ACC112 (cell line): ENCODE measurements at regions not wholly inside any gene's neighbourhood (a gene's known extent, or its start where the extent isn't known, plus 50 kb on each side); places are given as distances from the start of the nearest gene placed in this dataset.
A peak's percentile ranks its signal among the peaks of the same experiment; 100 is the strongest.

ENCODE experiments used
- H2AFZ ChIP-seq: fragments of 200-600 bp; sonication (generic); one replicate; pipeline ENCODE4 v1.6.0; 2017; ENCODE audit warnings: antibody characterized with exemption, low read length; ENCODE audit not compliant: unreplicated experiment
- H3K27ac ChIP-seq: fragments of 200-600 bp; sonication (generic); 2 replicates; pipeline ENCODE4 v1.5.1; 2014; ENCODE audit warnings: low read depth, mild to moderate bottlenecking, antibody characterized with exemption, low read length, moderate library complexity
- H3K27me3 ChIP-seq: fragments of 200-600 bp; sonication (generic); 2 replicates; pipeline ENCODE4 v1.6.1; 2014; ENCODE audit warnings: mild to moderate bottlenecking, antibody characterized with exemption, low read length, moderate library complexity, mixed read lengths; ENCODE audit not compliant: insufficient read depth
- H3K36me3 ChIP-seq: fragments of 200-600 bp; sonication (generic); 2 replicates; pipeline ENCODE4 v1.6.1; 2016; ENCODE audit warnings: mild to moderate bottlenecking, antibody characterized with exemption, low read length, moderate library complexity, mixed read lengths; ENCODE audit not compliant: insufficient read depth
- H3K4me1 ChIP-seq: fragments of 200-600 bp; sonication (generic); one replicate; pipeline ENCODE4 v1.6.1; 2016; ENCODE audit warnings: low read length, mixed read lengths; ENCODE audit not compliant: insufficient read depth, unreplicated experiment, control insufficient read depth
- H3K4me3 ChIP-seq: fragments of 200-600 bp; sonication (generic); 2 replicates; pipeline ENCODE4 v1.5.1; 2014; ENCODE audit warnings: mild to moderate bottlenecking, low read depth, low read length
- H3K79me2 ChIP-seq: fragments of 200-600 bp; sonication (generic); one replicate; pipeline ENCODE4 v1.6.0; 2016; ENCODE audit warnings: low read length; ENCODE audit not compliant: control insufficient read depth, unreplicated experiment, insufficient read depth

DNA sequence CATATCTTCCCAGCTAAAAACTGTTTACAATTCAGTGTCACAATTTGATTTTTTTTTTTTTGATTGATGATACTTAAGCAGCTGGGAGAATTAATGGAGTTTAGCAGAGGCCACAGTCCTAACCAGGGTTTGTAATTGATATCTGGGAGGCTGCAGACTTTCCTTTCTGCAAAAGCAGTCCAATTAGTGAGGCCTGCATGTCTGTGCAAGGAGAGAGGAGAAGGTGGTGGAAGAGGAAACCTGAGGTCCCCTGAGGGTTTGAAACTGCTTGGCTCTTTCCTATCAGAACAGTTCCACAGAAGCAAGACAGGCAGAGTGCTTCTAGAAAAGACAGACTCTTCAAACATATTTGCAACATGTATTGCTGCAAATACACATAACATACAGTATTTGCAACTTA lies 160.8 kb upstream of the KRR1 start:
- Histone ChIP-seq H3K27me3 (no peaks in the 10 kb centered on the region), H3K4me3 (no peak overlapping the region), H3K27ac (no peak overlapping the region), H2AFZ (peak overlapping the region; percentile 45), H3K36me3 (no peaks in the 10 kb centered on the region), H3K4me1 (peaks cover 14% of the 10 kb centered on the region), H3K79me2 (no peaks in the 10 kb centered on the region)

DNA sequence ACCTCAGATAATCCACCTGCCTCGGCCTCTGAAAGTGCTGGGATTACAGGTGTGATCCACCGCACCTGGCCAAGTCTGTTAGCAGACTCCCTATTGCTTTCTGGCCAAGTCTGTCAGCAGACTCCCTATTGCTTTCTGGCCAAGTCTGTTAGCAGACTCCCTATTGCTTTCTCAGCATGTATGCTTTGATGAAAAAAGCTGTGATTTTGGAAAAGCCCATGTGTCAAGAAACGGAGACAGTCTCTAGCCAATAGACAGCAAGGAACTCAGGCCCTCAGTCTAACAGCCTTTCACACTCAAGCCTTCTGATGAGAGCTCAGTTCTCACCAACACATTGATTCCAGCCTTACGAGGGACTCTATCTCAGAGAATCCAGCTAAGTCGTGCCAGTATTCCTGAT lies 158.8 kb upstream of the KRR1 start:
- Histone ChIP-seq H3K36me3 (no peaks in the 10 kb centered on the region), H3K27ac (no peak overlapping the region), H3K27me3 (no peaks in the 10 kb centered on the region), H3K4me1 (peaks cover 26% of the 10 kb centered on the region), H3K4me3 (no peak overlapping the region), H3K79me2 (no peaks in the 10 kb centered on the region), H2AFZ (no peak overlapping the region)

DNA sequence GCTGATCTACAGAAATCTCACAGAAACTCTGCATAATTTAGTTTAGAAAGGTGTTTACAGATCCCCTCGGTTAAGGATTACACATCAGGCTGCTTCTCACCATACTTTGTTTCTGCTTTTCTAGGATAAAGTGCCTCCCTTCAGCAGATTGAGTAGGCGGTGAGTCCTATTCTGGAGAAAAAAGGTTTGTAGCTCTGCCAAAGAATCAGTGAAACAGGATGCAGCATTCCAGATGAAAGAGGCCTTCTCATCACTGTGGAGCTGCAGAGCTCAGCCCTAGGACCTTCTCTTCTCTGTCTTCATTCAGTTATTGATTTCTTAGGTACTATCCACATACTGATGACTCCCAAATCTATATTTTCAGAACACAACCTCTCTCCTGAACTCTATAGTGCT lies 155.5 kb upstream of the KRR1 start:
- peaks cover 35% of the 10 kb centered on the region for H3K4me1 ChIP-seq
- H3K27ac ChIP-seq, result peak overlapping the region; percentile 46
- no peak overlapping the region for H3K4me3 ChIP-seq
- peak overlapping the region; percentile 98 for H2AFZ ChIP-seq
- no peaks in the 10 kb centered on the region for H3K27me3 ChIP-seq
- H3K79me2 ChIP-seq, result no peaks in the 10 kb centered on the region
- H3K36me3 ChIP-seq, result no peaks in the 10 kb centered on the region

DNA sequence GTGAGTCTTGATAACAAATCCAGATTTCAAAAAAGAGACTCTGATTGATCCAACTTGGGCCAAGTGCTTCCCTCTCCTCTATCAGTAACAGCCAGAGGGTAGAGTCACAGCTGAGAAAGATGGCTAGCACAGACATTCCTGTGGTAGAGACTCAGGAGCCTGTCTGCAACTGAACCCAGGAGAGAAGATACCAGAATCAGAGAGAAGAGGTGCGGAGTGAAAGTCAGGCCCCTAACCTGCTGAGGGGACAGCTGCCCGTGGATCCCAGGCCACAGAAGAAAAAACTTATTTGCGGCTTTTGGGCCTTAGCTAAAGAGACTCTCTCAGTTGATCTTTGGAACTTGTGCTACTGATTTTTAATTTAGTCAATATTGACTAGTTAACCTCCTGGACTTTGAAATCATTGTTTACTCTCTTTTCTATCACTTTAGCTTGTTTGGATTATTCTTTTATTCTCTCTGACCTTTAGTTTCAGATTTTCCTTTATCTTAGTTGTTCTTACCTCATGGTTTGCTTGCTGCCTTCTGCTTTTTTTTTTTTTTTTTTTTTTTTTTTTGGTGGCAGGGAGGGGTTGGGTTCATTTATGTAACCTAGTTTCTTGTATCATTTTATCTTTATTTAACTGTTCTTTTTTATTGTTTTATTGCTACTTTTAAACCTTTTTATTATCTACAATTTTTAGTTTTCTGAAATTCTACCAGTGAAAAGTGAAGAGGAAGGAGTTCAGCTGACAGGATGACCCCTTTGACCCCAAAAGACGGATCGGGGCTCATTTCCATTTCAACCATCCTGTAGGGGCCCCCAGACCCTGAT lies 154.9 kb upstream of the KRR1 start:
- Histone ChIP-seq H3K27ac (peak overlapping the region; percentile 46), H3K27me3 (no peaks in the 10 kb centered on the region), H3K4me1 (peaks cover 36% of the 10 kb centered on the region), H3K79me2 (no peaks in the 10 kb centered on the region), H3K4me3 (no peak overlapping the region), H3K36me3 (no peaks in the 10 kb centered on the region), H2AFZ (peak overlapping the region; percentile 98)

DNA sequence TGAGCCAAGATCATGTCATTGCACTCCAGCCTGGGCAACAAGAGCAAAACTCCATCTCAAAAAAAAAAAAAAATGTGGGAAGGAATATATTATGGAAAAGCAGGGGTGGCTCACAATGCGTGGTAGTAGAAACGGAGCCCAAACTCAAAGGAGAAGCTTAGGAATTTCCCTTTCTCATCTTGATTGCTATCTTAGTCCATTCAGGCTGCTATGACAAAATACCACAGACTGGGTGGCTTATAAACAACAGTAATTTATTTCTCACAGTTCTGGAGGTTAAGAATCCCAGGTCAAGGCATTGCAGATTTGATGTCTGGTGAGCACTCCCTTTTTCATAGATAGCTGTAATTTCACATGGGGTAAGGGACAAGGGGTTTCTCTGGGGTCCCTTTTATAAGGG lies 153.8 kb upstream of the KRR1 start:
- Histone ChIP-seq H3K4me1 (peaks cover 47% of the 10 kb centered on the region), H3K27ac (no peak overlapping the region)

DNA sequence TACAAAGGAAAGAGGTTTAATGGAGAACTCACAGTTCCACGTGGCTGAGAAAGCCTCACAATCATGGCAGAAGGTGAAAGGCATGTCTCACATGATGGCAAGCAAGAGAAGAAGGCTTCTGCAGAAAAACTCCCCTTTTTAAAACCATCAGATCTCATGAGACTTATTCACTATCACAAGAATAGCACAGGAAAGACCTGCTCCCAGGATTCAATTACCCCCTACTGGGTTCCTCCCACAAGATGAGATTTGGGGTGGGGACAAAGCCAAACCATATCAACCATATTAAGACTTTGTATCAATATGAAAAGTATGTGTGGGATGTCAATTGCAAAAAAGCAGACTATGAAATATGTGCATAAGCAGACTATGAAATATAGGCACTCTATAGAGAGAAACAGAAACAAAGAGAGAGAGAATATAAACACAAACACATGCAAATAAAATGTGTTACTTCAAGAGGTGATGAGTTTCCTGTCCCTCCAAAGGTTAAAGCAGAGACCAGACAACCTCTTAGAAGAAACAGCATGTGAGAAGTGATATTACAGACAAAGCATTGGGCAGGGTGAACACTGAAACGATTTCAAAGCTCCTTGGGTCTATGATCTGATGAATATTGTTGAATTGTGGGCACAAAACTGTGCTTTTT lies 151.2 kb upstream of the KRR1 start:
- H3K36me3 ChIP-seq, result no peaks in the 10 kb centered on the region

More for the DNA sequence above, 153.8 kb upstream of the KRR1 start:
- no peaks in the 10 kb centered on the region for H3K36me3 ChIP-seq
- H3K27me3 ChIP-seq, result no peaks in the 10 kb centered on the region
- no peaks in the 10 kb centered on the region for H3K79me2 ChIP-seq
- no peak overlapping the region for H3K4me3 ChIP-seq
- no peak overlapping the region for H2AFZ ChIP-seq

DNA sequence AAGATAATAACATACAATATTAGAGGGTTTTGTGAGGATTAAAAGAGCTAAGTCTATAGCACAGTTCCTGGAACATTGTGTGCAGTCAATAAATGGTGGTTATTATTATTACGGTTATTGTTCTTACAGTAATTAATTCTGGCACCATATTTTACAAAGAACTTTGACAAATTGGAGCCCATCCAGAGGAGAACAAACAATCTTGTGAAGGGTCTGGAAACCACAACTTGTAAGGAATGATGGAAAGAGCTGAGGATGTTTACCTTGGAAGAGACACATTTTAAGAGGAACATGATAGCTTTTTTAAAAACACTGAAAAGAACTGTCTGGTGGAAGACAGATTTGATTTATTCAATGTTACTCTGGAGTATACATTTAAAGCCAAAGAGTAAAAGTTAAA lies 150.5 kb upstream of the KRR1 start:
- H3K79me2 ChIP-seq, result no peaks in the 10 kb centered on the region
- H3K4me1 ChIP-seq, result peaks cover 71% of the 10 kb centered on the region
- H3K36me3 ChIP-seq, result no peaks in the 10 kb centered on the region
- no peak overlapping the region; the same call in 1 of the 2 replicates for H3K4me3 ChIP-seq
- no peak overlapping the region for H2AFZ ChIP-seq
- H3K27me3 ChIP-seq, result no peaks in the 10 kb centered on the region
- H3K27ac ChIP-seq, result peak overlapping the region; percentile 99

More for the DNA sequence above, 151.2 kb upstream of the KRR1 start:
- Histone ChIP-seq H2AFZ (no peak overlapping the region), H3K4me3 (no peak overlapping the region), H3K4me1 (peaks cover 71% of the 10 kb centered on the region), H3K79me2 (no peaks in the 10 kb centered on the region), H3K27ac (peak overlapping the region; percentile 99), H3K27me3 (no peaks in the 10 kb centered on the region)

DNA sequence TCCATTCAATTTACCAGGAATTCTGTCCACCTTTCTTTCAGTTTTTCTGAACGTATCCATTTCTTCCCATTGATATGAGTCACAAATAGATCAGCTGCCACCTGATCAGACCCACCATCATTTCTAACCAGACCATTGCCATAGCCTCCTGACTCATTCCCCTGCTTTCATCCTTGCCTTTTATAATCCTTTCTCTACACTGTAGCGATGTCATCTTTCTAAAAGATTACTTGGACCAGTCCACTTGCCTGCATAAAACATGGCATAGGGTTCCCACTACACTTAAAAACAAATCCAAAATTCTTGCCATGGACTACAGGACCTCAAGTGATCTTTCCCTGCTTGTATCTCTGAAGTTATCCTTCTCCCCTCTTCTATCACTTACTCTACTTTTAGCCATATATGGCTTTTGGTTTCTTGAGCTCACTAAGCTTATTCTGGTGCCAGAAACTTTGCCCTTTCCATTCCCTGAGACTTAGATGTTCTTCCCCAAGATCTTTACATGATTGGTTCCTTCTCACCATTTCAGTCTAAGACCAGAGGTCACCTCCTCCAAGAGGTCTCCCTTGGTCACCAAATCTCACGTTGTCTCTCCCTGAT lies 149.5 kb upstream of the KRR1 start:
- no peaks in the 10 kb centered on the region for H3K79me2 ChIP-seq
- peak overlapping the region; percentile 99 for H3K27ac ChIP-seq
- peaks cover 71% of the 10 kb centered on the region for H3K4me1 ChIP-seq
- H2AFZ ChIP-seq, result peak overlapping the region; percentile 43
- H3K36me3 ChIP-seq, result no peaks in the 10 kb centered on the region
- peak overlapping the region; percentile 41; the same call in 1 of the 2 replicates for H3K4me3 ChIP-seq
- H3K27me3 ChIP-seq, result no peaks in the 10 kb centered on the region

DNA sequence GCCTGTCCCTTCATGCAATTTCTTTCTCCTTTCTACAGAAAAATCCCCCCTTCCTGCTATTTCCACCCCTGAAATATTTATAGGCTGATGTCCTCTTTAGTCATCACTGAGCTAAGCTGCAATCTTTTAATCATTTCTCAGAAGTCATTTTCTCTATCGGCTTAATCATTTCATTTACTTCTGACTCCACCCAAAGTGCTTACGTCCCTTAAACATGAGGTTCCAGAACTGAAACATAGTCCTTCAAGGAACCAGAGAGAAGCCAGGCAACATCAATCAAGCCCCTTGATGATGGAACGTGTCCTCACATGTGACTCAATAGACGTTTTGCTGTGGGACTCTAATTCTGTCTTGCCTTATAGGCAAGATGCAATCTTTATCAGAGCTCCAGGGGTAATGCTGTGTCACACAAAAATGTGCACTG lies 148.7 kb upstream of the KRR1 start:
- no peaks in the 10 kb centered on the region for H3K36me3 ChIP-seq
- H2AFZ ChIP-seq, result peak overlapping the region; percentile 43
- H3K27me3 ChIP-seq, result no peaks in the 10 kb centered on the region
- H3K27ac ChIP-seq, result peak overlapping the region; percentile 99
- peaks cover 71% of the 10 kb centered on the region for H3K4me1 ChIP-seq
- peak overlapping the region; percentile 41; the same call in 1 of the 2 replicates for H3K4me3 ChIP-seq
- H3K79me2 ChIP-seq, result no peaks in the 10 kb centered on the region

DNA sequence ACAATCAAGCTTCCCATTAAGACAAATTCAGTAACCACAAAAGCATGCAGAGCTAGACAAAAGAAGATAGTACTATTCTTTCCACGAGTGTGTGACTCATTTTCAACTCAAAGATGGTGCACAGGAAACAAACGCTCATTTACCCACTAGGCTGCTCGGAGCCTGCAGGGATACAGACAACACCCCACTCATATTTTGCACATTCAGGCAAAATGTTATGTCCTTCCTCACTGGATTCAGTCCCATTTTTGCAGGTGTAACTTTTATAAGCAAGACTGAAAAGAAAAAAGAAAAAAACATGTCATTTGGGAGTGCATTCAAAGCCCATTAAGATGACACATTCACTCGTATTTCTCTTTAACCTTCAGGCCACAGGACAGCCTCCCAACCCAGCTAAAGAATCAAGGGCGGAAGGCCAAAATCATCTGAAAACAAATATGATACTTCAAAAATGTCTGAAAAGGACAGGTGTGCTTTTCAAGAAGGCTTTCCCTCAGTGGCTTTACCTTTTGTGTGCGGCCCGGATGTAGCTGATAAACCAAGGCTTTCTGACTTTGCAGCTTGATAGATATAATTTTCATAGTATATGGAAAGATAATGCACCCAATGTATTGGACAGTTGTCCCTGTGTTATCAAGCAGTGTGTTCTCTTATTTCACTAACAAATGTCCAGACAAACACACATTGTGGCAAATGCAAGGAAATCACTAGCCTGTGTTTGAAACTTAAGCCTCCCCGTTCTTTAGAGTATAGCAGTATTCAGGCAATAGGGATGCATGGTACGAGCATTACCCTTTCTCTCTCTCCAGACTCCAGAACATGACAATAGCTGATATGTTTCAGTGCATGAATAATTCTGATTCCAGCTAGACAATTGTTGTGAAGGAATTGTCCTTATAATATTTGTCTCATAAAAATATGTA lies 147.8 kb upstream of the KRR1 start:
- Histone ChIP-seq H3K27me3 (no peaks in the 10 kb centered on the region), H3K36me3 (no peaks in the 10 kb centered on the region), H2AFZ (peak overlapping the region; percentile 16), H3K4me1 (peaks cover 71% of the 10 kb centered on the region), H3K79me2 (no peaks in the 10 kb centered on the region), H3K27ac (peak overlapping the region; percentile 99), H3K4me3 (no peak overlapping the region)
